Caco-2 (cell line): ENCODE measurements at regions not wholly inside any gene's neighbourhood (a gene's known extent, or its start where the extent isn't known, plus 50 kb on each side); places are given as distances from the start of the nearest gene placed in this dataset.

ENCODE experiments used
- BruUV-seq: library from RNA; stranded (reverse); fragments of 400-500 nt; replicated peaks from 2 replicates; lab custom pipeline; 2021; lab: Mats Ljungman, UMichigan
- CTCF ChIA-PET: fragments of 300-600 bp; sonication (Branson Sonifier 250); formaldehyde crosslinking; loops from one replicate; lab custom pipeline; 2022; ENCODE audit warnings: antibody characterized with exemption; lab: Charles Lee
- POLR2A ChIA-PET: fragments of 300-600 bp; sonication (Branson Sonifier 250); formaldehyde crosslinking; loops from one replicate; lab custom pipeline; 2022; ENCODE audit warnings: antibody characterized with exemption; lab: Charles Lee
- DNase-seq, 2 experiments: peaks; one replicate each; pipeline versions ENCODE4 v3.0.0 to v3.0.0-alpha.2; 2020 to 2022
- H3K27me3 ChIP-seq: replicated peaks from 2 replicates; pipeline ENCODE4 v1.6.0; 2011; ENCODE audit warnings: low read length; ENCODE audit not compliant: control insufficient read depth, insufficient read depth
- H3K36me3 ChIP-seq: 2 replicates; pipeline ENCODE4 v1.5.1; 2011; ENCODE audit warnings: low read length; ENCODE audit not compliant: control insufficient read depth, insufficient read depth
- H3K4me1 ChIP-seq: fragments of 250-450 bp; sonication (Bioruptor Pico); 2 replicates; pipeline ENCODE4 v1.5.1; 2020; ENCODE audit warnings: mild to moderate bottlenecking
- H3K4me3 ChIP-seq: 2 replicates; pipeline ENCODE4 v1.5.1; 2011; ENCODE audit warnings: low read depth, mild to moderate bottlenecking, control low read depth, low read length
- H3K9me3 ChIP-seq: fragments of 250-450 bp; sonication (Bioruptor Pico); 2 replicates; pipeline ENCODE4 v1.5.1; 2020; ENCODE audit warnings: mild to moderate bottlenecking, moderate library complexity
- H3K27ac Mint-ChIP-seq: one replicate; pipeline ENCODE4 v1.8.0; 2022; ENCODE audit warnings: mixed read lengths; ENCODE audit not compliant: unreplicated experiment
- H3K27me3 Mint-ChIP-seq: one replicate; pipeline ENCODE4 v1.8.0; 2022; ENCODE audit warnings: mixed read lengths; ENCODE audit not compliant: insufficient read depth, unreplicated experiment
- H3K36me3 Mint-ChIP-seq: one replicate; pipeline ENCODE4 v1.8.0; 2022; ENCODE audit warnings: mild to moderate bottlenecking, mixed read lengths; ENCODE audit not compliant: insufficient read depth, unreplicated experiment
- H3K4me1 Mint-ChIP-seq: one replicate; pipeline ENCODE4 v1.8.0; 2022; ENCODE audit warnings: low read depth, mixed read lengths; ENCODE audit not compliant: unreplicated experiment
- H3K4me3 Mint-ChIP-seq: one replicate; pipeline ENCODE4 v1.8.0; 2022; ENCODE audit warnings: mild to moderate bottlenecking, moderate library complexity, mixed read lengths; ENCODE audit not compliant: unreplicated experiment
- H3K9me3 Mint-ChIP-seq: one replicate; pipeline ENCODE4 v1.8.0; 2022; ENCODE audit warnings: mixed read lengths; ENCODE audit not compliant: unreplicated experiment
- intact Hi-C: fragments of 100-400 bp; cut with micrococcal nuclease; formaldehyde crosslinking; loops from one replicate; pipeline ENCODE4 v1.10.0; 2022; ENCODE audit not compliant: unreplicated experiment
- TF ChIP-seq, protein P1 (sequence below), 2 experiments: fragments of 200-600 bp in 1 of 2; IDR thresholded peaks; 1 replicate in 1 of 2; 2 replicates in 1 of 2; pipeline versions ENCODE4 v1.5.1 to v1.8.0; 2011 to 2022; ENCODE audit warnings: antibody characterized with exemption in 1 of 2, control low read depth in 1 of 2, inconsistent platforms in 1 of 2, low read depth in 1 of 2, low read length in 1 of 2, mild to moderate bottlenecking in 1 of 2, moderate library complexity in 1 of 2; ENCODE audit not compliant: insufficient read depth in 1 of 2, severe bottlenecking in 1 of 2, unreplicated experiment in 1 of 2

DNA sequence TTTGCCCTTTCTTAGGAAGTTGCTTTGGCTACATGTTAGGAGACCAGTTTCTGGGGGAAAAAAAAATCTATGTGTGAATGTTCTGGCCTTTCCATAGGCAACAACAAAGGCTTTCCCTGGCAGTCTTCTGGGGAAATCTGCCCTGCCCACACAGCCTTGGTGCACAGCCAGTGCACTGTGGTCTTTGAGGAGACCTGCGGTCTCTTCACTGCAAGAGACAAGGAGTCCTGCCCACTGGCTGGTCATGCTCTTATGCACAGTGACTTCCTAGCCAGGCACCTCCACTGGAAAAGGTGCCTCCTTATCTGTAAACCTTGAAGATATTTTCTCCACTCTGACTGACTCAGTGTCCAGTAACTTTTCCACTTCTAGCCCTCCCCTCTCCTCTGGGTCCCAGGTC, 155.1 kb downstream of the SUCLA2 start:
- TF ChIP-seq, protein P1, sequence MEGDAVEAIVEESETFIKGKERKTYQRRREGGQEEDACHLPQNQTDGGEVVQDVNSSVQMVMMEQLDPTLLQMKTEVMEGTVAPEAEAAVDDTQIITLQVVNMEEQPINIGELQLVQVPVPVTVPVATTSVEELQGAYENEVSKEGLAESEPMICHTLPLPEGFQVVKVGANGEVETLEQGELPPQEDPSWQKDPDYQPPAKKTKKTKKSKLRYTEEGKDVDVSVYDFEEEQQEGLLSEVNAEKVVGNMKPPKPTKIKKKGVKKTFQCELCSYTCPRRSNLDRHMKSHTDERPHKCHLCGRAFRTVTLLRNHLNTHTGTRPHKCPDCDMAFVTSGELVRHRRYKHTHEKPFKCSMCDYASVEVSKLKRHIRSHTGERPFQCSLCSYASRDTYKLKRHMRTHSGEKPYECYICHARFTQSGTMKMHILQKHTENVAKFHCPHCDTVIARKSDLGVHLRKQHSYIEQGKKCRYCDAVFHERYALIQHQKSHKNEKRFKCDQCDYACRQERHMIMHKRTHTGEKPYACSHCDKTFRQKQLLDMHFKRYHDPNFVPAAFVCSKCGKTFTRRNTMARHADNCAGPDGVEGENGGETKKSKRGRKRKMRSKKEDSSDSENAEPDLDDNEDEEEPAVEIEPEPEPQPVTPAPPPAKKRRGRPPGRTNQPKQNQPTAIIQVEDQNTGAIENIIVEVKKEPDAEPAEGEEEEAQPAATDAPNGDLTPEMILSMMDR (IDR thresholded peaks at IDR 0.05; ENCODE audit: insufficient read depth in 1 of 2, low read depth in 1 of 2, low read length in 1 of 2, severe bottlenecking in 1 of 2, unreplicated experiment in 1 of 2), result no peak
- Mint-ChIP-seq H3K36me3 (no peaks in the 10 kb centered on the region), H3K4me3 (no peak overlapping the region), H3K4me1 (no peaks in the 10 kb centered on the region), H3K27ac (no peak overlapping the region), H3K9me3 (no peaks in the 10 kb centered on the region), H3K27me3 (no peaks in the 10 kb centered on the region)
- Histone ChIP-seq H3K4me1 (no peaks in the 10 kb centered on the region), H3K36me3 (no peaks in the 10 kb centered on the region), H3K9me3 (no peaks in the 10 kb centered on the region), H3K27me3 (no peaks in the 10 kb centered on the region), H3K4me3 (no peak overlapping the region)
- no peak for DNase-seq
- BruUV-seq, result no TSS peak
- CTCF ChIA-PET, result no interaction called here
- intact Hi-C loops, result no loop called here
- POLR2A ChIA-PET, result no interaction called here

DNA sequence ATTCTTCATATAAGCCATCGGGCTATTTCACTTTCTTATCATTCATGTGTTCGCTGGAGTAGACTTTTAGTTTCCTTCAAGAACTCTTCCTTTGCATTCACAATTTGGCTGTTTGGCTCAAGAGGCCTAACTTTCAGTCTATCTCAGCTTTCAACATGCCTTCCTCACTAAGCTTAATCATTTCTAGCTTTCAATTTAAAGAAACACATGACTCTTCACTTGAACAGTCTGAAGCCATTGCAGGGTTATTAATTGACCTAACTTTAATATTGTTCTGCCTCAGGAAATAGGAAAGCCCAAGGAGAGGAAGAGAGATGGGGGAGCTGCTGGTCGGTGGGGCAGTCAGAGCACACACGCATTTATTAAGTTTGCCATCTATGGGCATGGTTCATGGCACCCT, 158.1 kb downstream of the SUCLA2 start:
- BruUV-seq, result no TSS peak
- Mint-ChIP-seq H3K36me3 (no peaks in the 10 kb centered on the region), H3K27me3 (peaks cover 2% of the 10 kb centered on the region), H3K4me1 (no peaks in the 10 kb centered on the region), H3K9me3 (no peaks in the 10 kb centered on the region), H3K27ac (no peak overlapping the region), H3K4me3 (no peak overlapping the region)
- ChIA-PET CTCF (no interaction called here), POLR2A (no interaction called here)
- Histone ChIP-seq H3K4me1 (no peaks in the 10 kb centered on the region), H3K9me3 (no peaks in the 10 kb centered on the region), H3K36me3 (no peaks in the 10 kb centered on the region), H3K4me3 (no peak overlapping the region), H3K27me3 (no peaks in the 10 kb centered on the region)
- DNase-seq, result no peak
- TF ChIP-seq, protein P1 (IDR thresholded peaks at IDR 0.05; ENCODE audit: insufficient read depth in 1 of 2, low read depth in 1 of 2, low read length in 1 of 2, severe bottlenecking in 1 of 2, unreplicated experiment in 1 of 2), result no peak
- intact Hi-C loops, result no loop called here

DNA sequence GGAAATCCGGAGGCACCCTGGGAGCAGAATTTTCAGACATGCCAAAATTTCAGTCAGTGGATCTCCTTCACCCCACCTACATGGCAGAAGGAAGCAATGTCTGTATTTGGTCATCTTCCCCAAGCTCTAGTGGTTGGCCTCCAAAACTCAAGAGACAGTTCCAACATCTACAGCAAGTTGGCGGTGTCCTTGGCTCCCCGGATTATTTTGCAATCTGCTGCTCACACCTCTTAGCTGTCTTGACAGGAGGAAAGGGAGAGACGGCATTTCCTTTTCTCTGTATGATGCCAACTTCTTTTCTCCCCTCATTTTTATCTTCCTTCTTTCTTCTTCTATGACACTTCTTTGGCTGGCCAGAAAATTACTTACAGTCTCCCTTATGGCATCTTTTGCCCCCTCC, 159.9 kb downstream of the SUCLA2 start:
- Mint-ChIP-seq H3K27me3 (peaks cover 2% of the 10 kb centered on the region), H3K27ac (no peak overlapping the region), H3K36me3 (no peaks in the 10 kb centered on the region), H3K9me3 (no peaks in the 10 kb centered on the region), H3K4me1 (no peaks in the 10 kb centered on the region), H3K4me3 (no peak overlapping the region)
- BruUV-seq, result no TSS peak
- Histone ChIP-seq H3K36me3 (no peaks in the 10 kb centered on the region), H3K4me1 (no peaks in the 10 kb centered on the region), H3K9me3 (no peaks in the 10 kb centered on the region), H3K4me3 (no peak overlapping the region), H3K27me3 (no peaks in the 10 kb centered on the region)
- no peak for DNase-seq
- intact Hi-C loops, result no loop called here
- TF ChIP-seq, protein P1 (IDR thresholded peaks at IDR 0.05; ENCODE audit: insufficient read depth in 1 of 2, low read depth in 1 of 2, low read length in 1 of 2, severe bottlenecking in 1 of 2, unreplicated experiment in 1 of 2), result no peak
- CTCF ChIA-PET, result no interaction called here
- POLR2A ChIA-PET, result no interaction called here
